HFF-Myc (cell line): ENCODE measurements at regions not wholly inside any gene's neighbourhood (a gene's known extent, or its start where the extent isn't known, plus 50 kb on each side); places are given as distances from the start of the nearest gene placed in this dataset.

Experiments
- DNase-seq: peaks from one replicate; pipeline ENCODE4 v3.0.0-alpha.2; 2011; ENCODE audit warnings: low read depth; ENCODE audit errors: extremely low read depth
- H3K4me3 ChIP-seq: replicated peaks from 2 replicates; pipeline ENCODE4 v1.5.1; 2011; ENCODE audit warnings: low read depth, mild to moderate bottlenecking, control low read depth, low read length
- CTCF ChIP-seq: IDR thresholded peaks from 2 replicates; pipeline ENCODE4 v1.5.1; 2012; ENCODE audit warnings: mild to moderate bottlenecking, low read depth, low read length, control low read depth; ENCODE audit errors: missing control alignments

- no peak overlapping the region for H3K4me3 ChIP-seq
- DNase-seq: no peak
- TF ChIP-seq CTCF: no peak
Measured at GRCh38 chr6:11320914-11321597, 88.6 kb upstream of the NEDD9 start.

GRCh38 chr6:11318835-11319813 is 86.7 kb upstream of the NEDD9 start:
- no peak for TF ChIP-seq CTCF
- H3K4me3 ChIP-seq: no peak overlapping the region
- no peak for DNase-seq

- no peak for TF ChIP-seq CTCF
- peak; percentile 95 for DNase-seq
- no peak overlapping the region for H3K4me3 ChIP-seq
Measured at GRCh38 chr6:11317885-11318771, 85.7 kb upstream of the NEDD9 start.

GRCh38 chr6:11315743-11316437 is 83.4 kb upstream of the NEDD9 start:
- no peak overlapping the region; the same call in 1 of the 2 replicates for H3K4me3 ChIP-seq
- DNase-seq: peak; percentile 97
- no peak for TF ChIP-seq CTCF

- DNase-seq: no peak
- TF ChIP-seq CTCF: no peak
- H3K4me3 ChIP-seq: no peak overlapping the region
Measured at GRCh38 chr6:11313207-11313606, 80.7 kb upstream of the NEDD9 start.

GRCh38 chr6:11311970-11312369 is 79.5 kb upstream of the NEDD9 start:
- no peak overlapping the region for H3K4me3 ChIP-seq
- TF ChIP-seq CTCF: no peak
- no peak for DNase-seq
